GM23338 (cell line): ENCODE measurements at regions not wholly inside any gene's neighbourhood (a gene's known extent, or its start where the extent isn't known, plus 50 kb on each side); places are given as distances from the start of the nearest gene placed in this dataset.

Experiments used
- ATAC-seq: fragments of 200-7000 bp; cut with Tn5 transposase; 3 replicates; pipeline ENCODE4 v1.9.1; 2020
- DNase-seq: peaks from one replicate; pipeline ENCODE4 v3.0.0-alpha.2; 2015; ENCODE audit warnings: low spot score
- H2AFZ ChIP-seq: fragments of 200-600 bp; sonication (generic); 2 replicates; pipeline ENCODE4 v1.8.0; 2016; ENCODE audit warnings: antibody characterized with exemption, mild to moderate bottlenecking, moderate library complexity
- H3F3A ChIP-seq: fragments of 200-600 bp; sonication (generic); replicated peaks from 2 replicates; pipeline ENCODE4 v1.8.0; 2017; ENCODE audit warnings: antibody characterized with exemption, mixed run types, low read depth
- H3K27ac ChIP-seq: fragments of 200-600 bp; sonication (generic); 2 replicates; pipeline ENCODE4 v1.6.1; 2016; ENCODE audit warnings: low read depth
- H3K27me3 ChIP-seq: fragments of 200-600 bp; sonication (generic); 2 replicates; pipeline ENCODE4 v1.8.0; 2016; ENCODE audit warnings: mild to moderate bottlenecking, mixed run types, moderate library complexity; ENCODE audit not compliant: insufficient read depth
- H3K36me3 ChIP-seq: fragments of 200-600 bp; sonication (generic); 2 replicates; pipeline ENCODE4 v1.8.0; 2016; ENCODE audit warnings: mild to moderate bottlenecking; ENCODE audit not compliant: insufficient read depth
- H3K4me1 ChIP-seq: fragments of 200-600 bp; sonication (generic); 2 replicates; pipeline ENCODE4 v1.8.0; 2016; ENCODE audit warnings: mild to moderate bottlenecking, moderate library complexity; ENCODE audit not compliant: insufficient read depth
- H3K4me2 ChIP-seq: fragments of 200-600 bp; sonication (generic); 2 replicates; pipeline ENCODE4 v1.7.1; 2017; ENCODE audit warnings: mixed run types
- H3K4me3 ChIP-seq: fragments of 200-600 bp; sonication (generic); 2 replicates; pipeline ENCODE4 v1.6.1; 2016; ENCODE audit warnings: mixed run types
- H3K79me2 ChIP-seq: fragments of 200-600 bp; sonication (generic); replicated peaks from 2 replicates; pipeline ENCODE4 v1.8.0; 2017; ENCODE audit warnings: mild to moderate bottlenecking; ENCODE audit not compliant: insufficient read depth
- H3K9me2 ChIP-seq: fragments of 200-600 bp; sonication (generic); 2 replicates; pipeline ENCODE4 v1.8.0; 2017; ENCODE audit not compliant: insufficient read depth
- H4K20me1 ChIP-seq: fragments of 200-600 bp; sonication (generic); replicated peaks from 2 replicates; pipeline ENCODE4 v1.8.0; 2017; ENCODE audit warnings: mild to moderate bottlenecking; ENCODE audit not compliant: insufficient read depth
- H3K27ac Mint-ChIP-seq: 2 replicates; pipeline ENCODE4 v1.8.0; 2020; ENCODE audit warnings: inconsistent platforms, mild to moderate bottlenecking, moderate library complexity, mixed read lengths
- H3K27me3 Mint-ChIP-seq: 3 replicates; pipeline ENCODE4 v1.8.0; 2022; ENCODE audit warnings: low read depth, mild to moderate bottlenecking, moderate library complexity, mixed read lengths, inconsistent platforms; ENCODE audit not compliant: insufficient read depth, poor library complexity
- H3K36me3 Mint-ChIP-seq: 3 replicates; pipeline ENCODE4 v1.8.0; 2021; ENCODE audit warnings: low read depth, mild to moderate bottlenecking, inconsistent platforms, moderate library complexity, mixed read lengths
- H3K4me1 Mint-ChIP-seq: 3 replicates; pipeline ENCODE4 v1.8.0; 2020; ENCODE audit warnings: mild to moderate bottlenecking, inconsistent platforms, mixed read lengths
- H3K4me3 Mint-ChIP-seq: 3 replicates; pipeline ENCODE4 v1.8.0; 2021; ENCODE audit warnings: moderate library complexity, mild to moderate bottlenecking, inconsistent platforms, mixed read lengths
- H3K9me3 Mint-ChIP-seq: 3 replicates; pipeline ENCODE4 v1.8.0; 2020; ENCODE audit warnings: moderate library complexity, mild to moderate bottlenecking, inconsistent platforms, mixed read lengths
- CREB1 ChIP-seq: fragments of 250-450 bp; sonication (Bioruptor Pico); IDR thresholded peaks from 2 replicates; pipeline ENCODE4 v1.5.0; 2020; ENCODE audit warnings: low read depth, mild to moderate bottlenecking, moderate library complexity
- POLR2AphosphoS5 ChIP-seq: IDR thresholded peaks from 2 replicates; pipeline ENCODE4 v1.6.1; 2016; ENCODE audit warnings: antibody characterized with exemption, low read depth
- STAT1 ChIP-seq: IDR thresholded peaks from one replicate; pipeline ENCODE4 v1.6.1; 2016; ENCODE audit warnings: antibody characterized with exemption; ENCODE audit not compliant: unreplicated experiment
- TF ChIP-seq, protein P1 (sequence below): fragments of 250-450 bp; sonication (Bioruptor Pico); IDR thresholded peaks from 2 replicates; pipeline ENCODE4 v1.5.0; 2020; ENCODE audit warnings: mild to moderate bottlenecking, moderate library complexity
- TF ChIP-seq, protein P2 (sequence below), 2 experiments: fragments of 200-600 bp in 1 of 2; sonication (generic) in 1 of 2; conservative IDR thresholded peaks; 2 replicates each; pipeline versions ENCODE4 v1.5.1 to v1.6.1; 2016 to 2017; ENCODE audit warnings: antibody characterized with exemption in 2 of 2, low read depth in 2 of 2, mild to moderate bottlenecking in 2 of 2, moderate library complexity in 1 of 2
- TF ChIP-seq, protein P3 (sequence below): IDR thresholded peaks from 2 replicates; pipeline ENCODE4 v1.6.1; 2016; ENCODE audit warnings: antibody characterized with exemption

GRCh38 chr14:49058511-49058910 is 527.7 kb downstream of the RPS29 start (continued):
- TF ChIP-seq, protein P1, sequence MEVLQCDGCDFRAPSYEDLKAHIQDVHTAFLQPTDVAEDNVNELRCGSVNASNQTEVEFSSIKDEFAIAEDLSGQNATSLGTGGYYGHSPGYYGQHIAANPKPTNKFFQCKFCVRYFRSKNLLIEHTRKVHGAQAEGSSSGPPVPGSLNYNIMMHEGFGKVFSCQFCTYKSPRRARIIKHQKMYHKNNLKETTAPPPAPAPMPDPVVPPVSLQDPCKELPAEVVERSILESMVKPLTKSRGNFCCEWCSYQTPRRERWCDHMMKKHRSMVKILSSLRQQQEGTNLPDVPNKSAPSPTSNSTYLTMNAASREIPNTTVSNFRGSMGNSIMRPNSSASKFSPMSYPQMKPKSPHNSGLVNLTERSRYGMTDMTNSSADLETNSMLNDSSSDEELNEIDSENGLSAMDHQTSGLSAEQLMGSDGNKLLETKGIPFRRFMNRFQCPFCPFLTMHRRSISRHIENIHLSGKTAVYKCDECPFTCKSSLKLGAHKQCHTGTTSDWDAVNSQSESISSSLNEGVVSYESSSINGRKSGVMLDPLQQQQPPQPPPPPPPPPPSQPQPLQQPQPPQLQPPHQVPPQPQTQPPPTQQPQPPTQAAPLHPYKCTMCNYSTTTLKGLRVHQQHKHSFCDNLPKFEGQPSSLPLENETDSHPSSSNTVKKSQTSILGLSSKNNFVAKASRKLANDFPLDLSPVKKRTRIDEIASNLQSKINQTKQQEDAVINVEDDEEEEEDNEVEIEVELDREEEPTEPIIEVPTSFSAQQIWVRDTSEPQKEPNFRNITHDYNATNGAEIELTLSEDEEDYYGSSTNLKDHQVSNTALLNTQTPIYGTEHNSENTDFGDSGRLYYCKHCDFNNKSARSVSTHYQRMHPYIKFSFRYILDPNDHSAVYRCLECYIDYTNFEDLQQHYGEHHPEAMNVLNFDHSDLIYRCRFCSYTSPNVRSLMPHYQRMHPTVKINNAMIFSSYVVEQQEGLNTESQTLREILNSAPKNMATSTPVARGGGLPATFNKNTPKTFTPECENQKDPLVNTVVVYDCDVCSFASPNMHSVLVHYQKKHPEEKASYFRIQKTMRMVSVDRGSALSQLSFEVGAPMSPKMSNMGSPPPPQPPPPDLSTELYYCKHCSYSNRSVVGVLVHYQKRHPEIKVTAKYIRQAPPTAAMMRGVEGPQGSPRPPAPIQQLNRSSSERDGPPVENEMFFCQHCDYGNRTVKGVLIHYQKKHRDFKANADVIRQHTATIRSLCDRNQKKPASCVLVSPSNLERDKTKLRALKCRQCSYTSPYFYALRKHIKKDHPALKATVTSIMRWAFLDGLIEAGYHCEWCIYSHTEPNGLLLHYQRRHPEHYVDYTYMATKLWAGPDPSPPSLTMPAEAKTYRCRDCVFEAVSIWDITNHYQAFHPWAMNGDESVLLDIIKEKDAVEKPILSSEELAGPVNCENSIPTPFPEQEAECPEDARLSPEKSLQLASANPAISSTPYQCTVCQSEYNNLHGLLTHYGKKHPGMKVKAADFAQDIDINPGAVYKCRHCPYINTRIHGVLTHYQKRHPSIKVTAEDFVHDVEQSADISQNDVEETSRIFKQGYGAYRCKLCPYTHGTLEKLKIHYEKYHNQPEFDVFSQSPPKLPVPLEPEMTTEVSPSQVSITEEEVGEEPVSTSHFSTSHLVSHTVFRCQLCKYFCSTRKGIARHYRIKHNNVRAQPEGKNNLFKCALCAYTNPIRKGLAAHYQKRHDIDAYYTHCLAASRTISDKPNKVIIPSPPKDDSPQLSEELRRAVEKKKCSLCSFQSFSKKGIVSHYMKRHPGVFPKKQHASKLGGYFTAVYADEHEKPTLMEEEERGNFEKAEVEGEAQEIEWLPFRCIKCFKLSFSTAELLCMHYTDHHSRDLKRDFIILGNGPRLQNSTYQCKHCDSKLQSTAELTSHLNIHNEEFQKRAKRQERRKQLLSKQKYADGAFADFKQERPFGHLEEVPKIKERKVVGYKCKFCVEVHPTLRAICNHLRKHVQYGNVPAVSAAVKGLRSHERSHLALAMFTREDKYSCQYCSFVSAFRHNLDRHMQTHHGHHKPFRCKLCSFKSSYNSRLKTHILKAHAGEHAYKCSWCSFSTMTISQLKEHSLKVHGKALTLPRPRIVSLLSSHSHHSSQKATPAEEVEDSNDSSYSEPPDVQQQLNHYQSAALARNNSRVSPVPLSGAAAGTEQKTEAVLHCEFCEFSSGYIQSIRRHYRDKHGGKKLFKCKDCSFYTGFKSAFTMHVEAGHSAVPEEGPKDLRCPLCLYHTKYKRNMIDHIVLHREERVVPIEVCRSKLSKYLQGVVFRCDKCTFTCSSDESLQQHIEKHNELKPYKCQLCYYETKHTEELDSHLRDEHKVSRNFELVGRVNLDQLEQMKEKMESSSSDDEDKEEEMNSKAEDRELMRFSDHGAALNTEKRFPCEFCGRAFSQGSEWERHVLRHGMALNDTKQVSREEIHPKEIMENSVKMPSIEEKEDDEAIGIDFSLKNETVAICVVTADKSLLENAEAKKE (CRISPR knock-in tag) = no peak
- TF ChIP-seq, protein P2, sequence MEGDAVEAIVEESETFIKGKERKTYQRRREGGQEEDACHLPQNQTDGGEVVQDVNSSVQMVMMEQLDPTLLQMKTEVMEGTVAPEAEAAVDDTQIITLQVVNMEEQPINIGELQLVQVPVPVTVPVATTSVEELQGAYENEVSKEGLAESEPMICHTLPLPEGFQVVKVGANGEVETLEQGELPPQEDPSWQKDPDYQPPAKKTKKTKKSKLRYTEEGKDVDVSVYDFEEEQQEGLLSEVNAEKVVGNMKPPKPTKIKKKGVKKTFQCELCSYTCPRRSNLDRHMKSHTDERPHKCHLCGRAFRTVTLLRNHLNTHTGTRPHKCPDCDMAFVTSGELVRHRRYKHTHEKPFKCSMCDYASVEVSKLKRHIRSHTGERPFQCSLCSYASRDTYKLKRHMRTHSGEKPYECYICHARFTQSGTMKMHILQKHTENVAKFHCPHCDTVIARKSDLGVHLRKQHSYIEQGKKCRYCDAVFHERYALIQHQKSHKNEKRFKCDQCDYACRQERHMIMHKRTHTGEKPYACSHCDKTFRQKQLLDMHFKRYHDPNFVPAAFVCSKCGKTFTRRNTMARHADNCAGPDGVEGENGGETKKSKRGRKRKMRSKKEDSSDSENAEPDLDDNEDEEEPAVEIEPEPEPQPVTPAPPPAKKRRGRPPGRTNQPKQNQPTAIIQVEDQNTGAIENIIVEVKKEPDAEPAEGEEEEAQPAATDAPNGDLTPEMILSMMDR (conservative IDR thresholded peaks at IDR 0.05; ENCODE audit: low read depth in 2 of 2) = no peak
- TF ChIP-seq POLR2AphosphoS5 = no peak

DNA sequence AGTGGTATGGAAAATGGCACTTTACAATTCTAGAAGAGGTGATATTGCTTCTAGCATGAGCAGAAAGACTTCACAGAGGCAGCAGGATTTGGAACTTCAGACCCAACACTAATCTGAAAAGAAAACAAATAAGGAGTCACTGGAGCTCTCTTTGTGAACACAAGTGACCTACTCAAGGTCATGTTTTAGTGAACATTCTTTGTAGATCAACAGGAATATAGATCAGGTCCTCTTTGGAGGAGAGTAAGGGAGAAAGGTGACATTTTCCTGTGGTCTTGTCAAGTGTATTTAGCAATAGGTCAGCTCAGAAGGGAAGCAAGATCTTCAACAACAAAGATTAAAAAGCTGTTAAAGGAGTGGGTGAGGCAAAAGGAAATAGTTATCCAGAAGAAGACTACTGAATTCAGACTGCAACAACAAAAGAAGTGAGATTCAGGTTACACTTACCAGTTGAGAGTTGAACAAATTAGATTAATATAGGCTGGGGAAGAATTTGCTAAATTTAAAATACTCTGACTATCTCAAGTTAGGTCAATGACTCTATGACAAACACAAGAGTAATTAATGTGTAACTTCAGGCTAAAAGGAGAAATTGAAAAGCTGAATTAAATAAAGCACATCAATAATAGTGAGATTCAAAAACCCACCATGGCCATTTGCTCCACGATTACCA is 528.2 kb downstream of the RPS29 start:
- Histone ChIP-seq H3K27ac (no peak overlapping the region), H2AFZ (no peak overlapping the region), H3K27me3 (no peaks in the 10 kb centered on the region), H4K20me1 (no peaks in the 10 kb centered on the region), H3K4me2 (no peak overlapping the region), H3K36me3 (no peaks in the 10 kb centered on the region), H3F3A (no peaks in the 10 kb centered on the region), H3K4me1 (no peaks in the 10 kb centered on the region), H3K4me3 (no peak overlapping the region), H3K9me2 (no peaks in the 10 kb centered on the region; the same call in 1 of the 2 replicates), H3K79me2 (no peaks in the 10 kb centered on the region)
- Mint-ChIP-seq H3K4me3 (no peak overlapping the region), H3K36me3 (no peaks in the 10 kb centered on the region), H3K9me3 (no peaks in the 10 kb centered on the region), H3K4me1 (peaks cover 7% of the 10 kb centered on the region; the same call in 2 of the 3 replicates), H3K27me3 (no peaks in the 10 kb centered on the region), H3K27ac (no peak overlapping the region)
- no peak for ATAC-seq
- no peak for DNase-seq
- TF ChIP-seq, protein P1 (CRISPR knock-in tag) = no peak
- TF ChIP-seq CREB1 (CRISPR knock-in tag) (no peak), STAT1 (no peak)
- TF ChIP-seq, protein P3, sequence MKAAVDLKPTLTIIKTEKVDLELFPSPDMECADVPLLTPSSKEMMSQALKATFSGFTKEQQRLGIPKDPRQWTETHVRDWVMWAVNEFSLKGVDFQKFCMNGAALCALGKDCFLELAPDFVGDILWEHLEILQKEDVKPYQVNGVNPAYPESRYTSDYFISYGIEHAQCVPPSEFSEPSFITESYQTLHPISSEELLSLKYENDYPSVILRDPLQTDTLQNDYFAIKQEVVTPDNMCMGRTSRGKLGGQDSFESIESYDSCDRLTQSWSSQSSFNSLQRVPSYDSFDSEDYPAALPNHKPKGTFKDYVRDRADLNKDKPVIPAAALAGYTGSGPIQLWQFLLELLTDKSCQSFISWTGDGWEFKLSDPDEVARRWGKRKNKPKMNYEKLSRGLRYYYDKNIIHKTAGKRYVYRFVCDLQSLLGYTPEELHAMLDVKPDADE = no peak
